Activated CD8-positive, alpha-beta T cell treated with anti-CD3 and anti-CD28 coated beads for 36 hours (primary cell): ENCODE measurements at regions not wholly inside any gene's neighbourhood (a gene's known extent, or its start where the extent isn't known, plus 50 kb on each side); places are given as distances from the start of the nearest gene placed in this dataset.

Experiments
- ATAC-seq: fragments of 200-7000 bp; cut with Tn5 transposase; one replicate; pipeline ENCODE4 v1.10.0; 2021; ENCODE audit warnings: mild to moderate bottlenecking, moderate library complexity
- CTCF ChIA-PET: fragments of 350-600 bp; sonication (Branson Sonifier 250); formaldehyde crosslinking; loops from one replicate; lab custom pipeline; 2021; ENCODE audit warnings: antibody characterized with exemption; lab: Charles Lee
- POLR2A ChIA-PET: fragments of 350-600 bp; sonication (Branson Sonifier 250); formaldehyde crosslinking; loops from one replicate; lab custom pipeline; 2021; ENCODE audit warnings: antibody characterized with exemption; lab: Charles Lee
- DNase-seq: peaks from one replicate; pipeline ENCODE4 v3.0.0-alpha.2; 2020
- H3K27ac Mint-ChIP-seq: one replicate; pipeline ENCODE4 v1.8.0; 2021; ENCODE audit warnings: mild to moderate bottlenecking, mixed read lengths
- H3K27me3 Mint-ChIP-seq: one replicate; pipeline ENCODE4 v1.8.0; 2021; ENCODE audit warnings: mixed read lengths
- H3K36me3 Mint-ChIP-seq: one replicate; pipeline ENCODE4 v1.8.0; 2021; ENCODE audit warnings: low read depth, mixed read lengths
- H3K4me1 Mint-ChIP-seq: one replicate; pipeline ENCODE4 v1.8.0; 2021; ENCODE audit warnings: low read depth, mixed read lengths
- H3K4me3 Mint-ChIP-seq: one replicate; pipeline ENCODE4 v1.8.0; 2021; ENCODE audit warnings: mild to moderate bottlenecking, moderate library complexity, mixed read lengths
- H3K9me3 Mint-ChIP-seq: one replicate; pipeline ENCODE4 v1.8.0; 2021; ENCODE audit warnings: mixed read lengths
- CTCF ChIP-seq: fragments of 200-600 bp; IDR thresholded peaks from one replicate; pipeline ENCODE4 v1.8.0; 2022; ENCODE audit warnings: antibody characterized with exemption, mild to moderate bottlenecking
- intact Hi-C: fragments of 100-400 bp; cut with micrococcal nuclease; formaldehyde crosslinking; loops from one replicate; pipeline ENCODE4 v1.10.0; 2022

GRCh38 chr3:124542214-124542869, 187.9 kb upstream of the UMPS start:
- no peak for DNase-seq
- Mint-ChIP-seq H3K4me3 (no peak overlapping the region), H3K4me1 (no peaks in the 10 kb centered on the region), H3K27me3 (peaks cover 9% of the 10 kb centered on the region), H3K27ac (no peak overlapping the region), H3K9me3 (no peaks in the 10 kb centered on the region), H3K36me3 (no peaks in the 10 kb centered on the region)
- no peak for ATAC-seq
- ChIA-PET POLR2A (interaction anchor here (0.6 kb wide), 1 partner anchor 16 kb away, joined by 3 read pairs; no protein-coding TSS in a partner anchor), CTCF (interaction anchor here (1.0 kb wide), 1 partner anchor 18 kb away, joined by 4 read pairs; no protein-coding TSS in a partner anchor)
- intact Hi-C loops: no loop called here
- no peak for TF ChIP-seq CTCF

- Mint-ChIP-seq H3K27me3 (peaks cover 19% of the 10 kb centered on the region), H3K4me1 (no peaks in the 10 kb centered on the region), H3K36me3 (no peaks in the 10 kb centered on the region), H3K4me3 (no peak overlapping the region), H3K27ac (no peak overlapping the region), H3K9me3 (no peaks in the 10 kb centered on the region)
- intact Hi-C loops: no loop called here
- CTCF ChIA-PET: no interaction called here
- no peak for TF ChIP-seq CTCF
- DNase-seq (no peak), ATAC-seq (no peak)
- POLR2A ChIA-PET: interaction anchor here (0.6 kb wide), 2 partner anchors 16 to 193 kb away, joined by 3 to 5 read pairs; no protein-coding TSS in a partner anchor
Measured at GRCh38 chr3:124545891-124546290, 184.4 kb upstream of the UMPS start.

- Mint-ChIP-seq H3K4me3 (no peak overlapping the region), H3K9me3 (no peaks in the 10 kb centered on the region), H3K4me1 (peaks cover 3% of the 10 kb centered on the region), H3K27ac (no peak overlapping the region), H3K27me3 (peaks cover 34% of the 10 kb centered on the region), H3K36me3 (no peaks in the 10 kb centered on the region)
- ChIA-PET POLR2A (no interaction called here), CTCF (interaction anchor here (6.4 kb wide), 1 partner anchor 9 kb away, joined by 58 read pairs; no protein-coding TSS in a partner anchor)
- no peak for DNase-seq
- TF ChIP-seq CTCF: no peak
- ATAC-seq: no peak
- intact Hi-C loops: no loop called here
Measured at GRCh38 chr3:124552224-124552623, 178.0 kb upstream of the UMPS start.

GRCh38 chr3:124553178-124553577, 177.1 kb upstream of the UMPS start:
- Mint-ChIP-seq H3K36me3 (no peaks in the 10 kb centered on the region), H3K27ac (no peak overlapping the region), H3K4me1 (peaks cover 3% of the 10 kb centered on the region), H3K4me3 (no peak overlapping the region), H3K9me3 (no peaks in the 10 kb centered on the region), H3K27me3 (peaks cover 43% of the 10 kb centered on the region)
- intact Hi-C loops: no loop called here
- TF ChIP-seq CTCF: no peak
- ATAC-seq (peak; percentile 20), DNase-seq (no peak)
- CTCF ChIA-PET: interaction anchor here (1.8 kb wide), 1 partner anchor 10 kb away, joined by 7 read pairs; no protein-coding TSS in a partner anchor
- POLR2A ChIA-PET: no interaction called here

- no peak for ATAC-seq
- CTCF ChIA-PET: interaction anchor here (0.7 to 12.7 kb wide), 5 partner anchors 9 to 205 kb away, joined by 3 to 231 read pairs (median 4); no protein-coding TSS in a partner anchor
- H3K27me3 Mint-ChIP-seq: peaks cover 33% of the 10 kb centered on the region
Measured at GRCh38 chr3:124556636-124557035, 173.6 kb upstream of the UMPS start.

More at GRCh38 chr3:124556636-124557035, 173.6 kb upstream of the UMPS start:
- H3K4me1 Mint-ChIP-seq: peaks cover 3% of the 10 kb centered on the region
- no peak for DNase-seq
- H3K4me3 Mint-ChIP-seq: no peak overlapping the region
- TF ChIP-seq CTCF: no peak
- H3K36me3 Mint-ChIP-seq: no peaks in the 10 kb centered on the region
- intact Hi-C loops: no loop called here
- H3K27ac Mint-ChIP-seq: no peak overlapping the region
- no peaks in the 10 kb centered on the region for H3K9me3 Mint-ChIP-seq
- POLR2A ChIA-PET: no interaction called here
